HG02759 (cell line): ENCODE measurements at regions not wholly inside any gene's neighbourhood (a gene's known extent, or its start where the extent isn't known, plus 50 kb on each side); places are given as distances from the start of the nearest gene placed in this dataset.
"Not testable (repeated sequence)": the region's sequence is repeated elsewhere in the genome, so short reads cannot be mapped to it uniquely, and the experiment has no call there.

ENCODE experiments used
- ATAC-seq: cut with Tn5 transposase; IDR thresholded peaks from one replicate; pipeline ENCODE4 v1.9.1; 2021; ENCODE audit warnings: mild to moderate bottlenecking, moderate library complexity; ENCODE audit not compliant: unreplicated experiment

- no peak for ATAC-seq
Measured at GRCh38 chr21:14903172-14903865, 161.5 kb downstream of the NRIP1 start.

GRCh38 chr21:14901482-14901958 lies 163.3 kb downstream of the NRIP1 start:
- ATAC-seq = peak; percentile 73

GRCh38 chr21:14900611-14901010 lies 164.2 kb downstream of the NRIP1 start:
- ATAC-seq = no peak

GRCh38 chr21:14900058-14900457 lies 164.7 kb downstream of the NRIP1 start:
- no peak for ATAC-seq

GRCh38 chr21:14895792-14896191 lies 169.0 kb downstream of the NRIP1 start:
- no peak for ATAC-seq

GRCh38 chr21:14890141-14890540 lies 174.7 kb downstream of the NRIP1 start:
- ATAC-seq = no peak

GRCh38 chr21:14889080-14889810 lies 175.6 kb downstream of the NRIP1 start:
- ATAC-seq = no peak

- no peak for ATAC-seq
Measured at GRCh38 chr21:14888202-14888601, 176.6 kb downstream of the NRIP1 start.

- ATAC-seq = no peak
Measured at GRCh38 chr21:14886001-14886400, 178.8 kb downstream of the NRIP1 start.

- ATAC-seq = no peak
Measured at GRCh38 chr21:14883351-14883750, 181.4 kb downstream of the NRIP1 start.

GRCh38 chr21:14882545-14882944 lies 182.3 kb downstream of the NRIP1 start:
- ATAC-seq = not testable (repeated sequence)

GRCh38 chr21:14881863-14882499 lies 182.8 kb downstream of the NRIP1 start:
- ATAC-seq = no peak

- no peak for ATAC-seq
Measured at GRCh38 chr21:14880922-14881321, 183.9 kb downstream of the NRIP1 start.

GRCh38 chr21:14879458-14879857 lies 185.3 kb downstream of the NRIP1 start:
- ATAC-seq = no peak

GRCh38 chr21:14878971-14879370 lies 185.8 kb downstream of the NRIP1 start:
- ATAC-seq = no peak

- ATAC-seq = peak; percentile 42
Measured at GRCh38 chr21:14877581-14878228, 187.1 kb downstream of the NRIP1 start.

GRCh38 chr21:14876524-14876840 lies 188.3 kb downstream of the NRIP1 start:
- ATAC-seq = no peak

GRCh38 chr21:14875704-14876523 lies 188.9 kb downstream of the NRIP1 start:
- ATAC-seq = peak; percentile 82

GRCh38 chr21:14875186-14875585 lies 189.6 kb downstream of the NRIP1 start:
- no peak for ATAC-seq

- no peak for ATAC-seq
Measured at GRCh38 chr21:14874379-14874778, 190.4 kb downstream of the NRIP1 start.

- no peak for ATAC-seq
Measured at GRCh38 chr21:14871861-14872260, 192.9 kb downstream of the NRIP1 start.
